ENCODE measurements at regions not wholly inside any gene's neighbourhood (a gene's known extent, or its start where the extent isn't known, plus 50 kb on each side); places are given as distances from the start of the nearest gene placed in this dataset.

DNA sequence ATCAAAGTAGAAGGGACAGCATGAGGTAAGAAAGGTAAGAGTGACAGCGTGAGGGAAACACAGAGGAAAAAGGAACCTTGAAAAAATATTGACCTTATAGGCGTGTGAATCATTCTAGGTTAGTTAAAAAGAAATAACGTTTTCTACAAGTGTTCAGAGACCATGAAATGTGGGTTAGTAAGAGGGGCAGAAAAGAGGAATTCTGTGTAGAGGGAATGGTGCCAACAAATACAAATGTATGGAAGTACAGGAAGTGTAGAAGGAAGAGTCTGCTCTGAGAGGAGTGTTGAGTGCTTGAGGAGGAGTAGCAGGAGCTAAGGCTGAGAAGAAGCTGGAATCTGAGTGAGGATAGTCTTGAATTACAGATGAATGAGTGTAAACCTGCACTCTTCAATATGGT is 418.6 kb upstream of the RIOK2 start:
- DNase-seq = no peak

DNA sequence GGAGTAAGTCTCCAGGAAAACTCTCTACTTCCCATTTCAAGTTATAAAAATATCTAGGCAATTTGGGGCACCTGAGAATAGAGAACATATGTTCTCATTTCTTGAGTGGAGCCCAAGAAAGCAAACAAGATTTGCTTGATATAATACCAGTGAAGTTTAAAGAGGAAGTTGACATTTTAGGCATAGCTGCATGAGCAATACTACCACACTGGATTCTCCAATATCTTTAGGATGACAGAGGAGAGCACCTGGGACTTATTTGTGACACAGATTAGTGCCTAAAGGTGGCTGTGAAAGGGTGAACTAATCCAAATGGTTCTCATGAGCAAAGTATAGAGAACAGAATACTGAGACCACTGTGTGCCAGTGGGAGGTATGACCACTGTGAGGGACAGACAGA is 423.5 kb upstream of the RIOK2 start:
- DNase-seq = no peak

DNA sequence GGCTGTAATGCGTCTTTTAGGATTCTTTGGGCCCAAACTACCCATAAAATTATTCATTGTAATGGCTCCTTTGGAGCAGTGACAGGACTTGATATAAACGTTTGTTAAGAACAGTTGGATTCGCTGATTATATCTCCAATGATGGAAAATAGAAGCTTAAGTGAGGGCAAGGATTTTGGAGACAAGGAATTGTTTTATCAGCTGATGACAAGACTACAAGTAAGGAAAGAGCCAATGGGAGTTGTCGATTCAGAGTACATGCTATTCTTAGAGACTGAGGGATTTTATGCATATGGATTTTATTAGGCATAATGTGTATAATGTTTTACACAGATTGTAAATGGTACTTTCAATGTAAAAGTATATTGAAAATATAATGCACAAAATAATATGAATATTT is 425.5 kb upstream of the RIOK2 start:
- no peak for DNase-seq

DNA sequence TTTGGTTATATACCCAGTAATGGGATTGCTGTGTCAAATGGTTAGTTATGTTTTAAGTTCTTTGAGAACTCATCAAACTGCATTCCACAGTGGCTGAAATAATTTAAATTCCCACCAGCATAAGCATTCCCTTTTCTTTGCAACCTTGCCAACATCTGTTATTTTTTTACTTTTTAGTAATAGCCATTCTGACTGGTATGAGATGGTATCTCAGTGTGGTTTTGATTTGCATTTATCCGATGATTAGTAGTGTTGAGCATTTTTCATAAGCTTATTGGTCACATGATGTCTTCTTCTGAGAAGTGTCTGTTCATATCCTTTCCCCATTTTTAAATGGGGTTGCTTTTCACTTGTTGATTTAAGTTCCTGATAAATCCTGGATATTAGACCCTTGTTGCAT is 435.7 kb upstream of the RIOK2 start:
- no peak for DNase-seq

DNA sequence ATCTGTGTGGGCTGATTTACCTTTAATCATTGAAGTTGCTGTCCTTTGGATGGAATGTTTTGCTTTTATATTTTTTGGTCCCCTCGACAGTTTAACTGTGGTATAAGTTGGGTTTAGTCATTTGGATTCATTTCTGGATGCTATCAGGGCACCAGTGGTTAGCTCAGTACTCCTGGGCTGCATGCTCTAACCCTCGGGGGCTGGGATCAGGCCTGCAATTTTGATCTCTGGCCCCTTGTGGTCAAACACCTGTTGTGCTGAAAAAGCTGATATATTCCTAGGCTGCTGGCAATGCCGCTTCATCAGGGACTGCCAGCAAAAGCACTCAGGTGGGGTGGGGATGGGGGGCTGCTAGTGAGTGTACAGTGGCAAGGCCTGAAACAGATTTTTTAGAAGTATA is 440.4 kb upstream of the RIOK2 start:
- no peak for DNase-seq

DNA sequence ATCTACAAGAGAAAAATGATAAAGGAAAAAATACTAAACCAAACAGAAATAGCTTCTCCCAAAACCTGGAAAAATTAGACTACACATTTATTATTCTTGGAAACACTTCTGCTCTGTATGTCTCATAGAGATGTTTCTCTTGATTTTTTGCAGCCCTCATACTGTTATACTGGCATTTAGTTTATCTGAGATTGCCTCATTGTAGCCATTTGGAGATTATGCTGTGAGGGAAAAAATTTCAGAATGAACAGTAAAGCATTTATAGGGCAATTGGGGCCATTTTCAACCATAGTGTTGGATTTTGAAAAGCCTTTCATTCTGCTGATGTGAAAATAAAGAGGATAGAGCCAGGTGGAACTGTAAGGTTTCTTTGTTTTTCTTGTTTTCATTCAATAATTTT is 441.8 kb upstream of the RIOK2 start:
- no peak for DNase-seq

DNA sequence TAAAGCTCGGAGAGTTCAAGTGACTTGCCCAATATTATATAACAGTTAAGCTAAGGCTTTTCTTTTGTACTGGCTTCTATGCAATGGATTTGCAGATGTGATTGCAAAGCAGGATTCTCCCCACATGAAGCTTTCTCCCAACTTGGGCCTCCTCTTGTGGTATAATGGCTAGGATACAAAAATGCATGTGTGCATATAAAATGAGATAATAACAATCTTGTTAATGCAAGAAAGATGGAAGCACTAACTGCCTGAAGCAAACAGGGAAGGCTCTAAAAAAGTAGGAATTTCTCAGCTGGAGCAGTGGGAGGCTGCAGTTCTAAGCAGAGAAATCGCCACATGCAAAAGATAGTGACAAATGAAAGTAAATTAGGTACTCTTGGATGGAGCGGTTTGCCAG is 444.2 kb upstream of the RIOK2 start:
- no peak for DNase-seq

DNA sequence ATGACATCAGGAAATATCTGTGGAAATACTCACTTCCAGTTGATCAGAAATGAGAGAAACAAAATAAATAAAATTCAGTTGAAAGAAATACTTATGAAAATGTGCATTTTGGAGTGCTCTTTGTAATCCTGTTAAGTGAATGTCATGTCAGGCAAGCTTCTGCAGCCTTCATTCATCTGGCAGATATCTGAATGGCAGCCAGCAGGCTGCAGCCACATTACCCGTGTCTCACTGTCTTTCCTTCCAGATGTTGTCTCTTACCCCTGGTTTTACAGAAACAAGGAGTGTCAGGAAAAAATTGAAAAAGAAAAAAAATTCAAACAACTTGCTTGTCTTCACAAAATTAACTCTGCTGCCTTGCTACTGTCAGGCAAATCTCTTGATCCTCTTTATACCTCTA is 445.0 kb upstream of the RIOK2 start:
- DNase-seq = no peak

DNA sequence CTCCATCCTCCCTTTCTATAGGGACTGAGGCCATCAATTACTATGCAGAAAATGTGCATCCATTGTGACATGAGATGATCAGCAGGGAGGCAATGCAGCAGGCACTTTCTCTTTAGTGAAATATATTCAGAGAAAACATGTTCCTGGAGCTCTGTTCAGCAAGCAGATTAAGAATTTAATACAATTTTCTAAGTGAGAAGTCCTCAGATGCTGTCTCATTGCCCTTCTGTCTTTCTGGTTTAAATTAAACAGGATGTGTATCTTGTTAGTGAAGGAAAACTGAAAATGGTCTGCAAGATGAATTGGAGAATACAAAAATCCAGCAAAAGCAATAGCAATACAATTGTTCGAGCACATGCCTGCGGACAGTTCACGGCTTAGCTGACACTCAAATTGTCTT is 445.8 kb upstream of the RIOK2 start:
- DNase-seq = no peak

DNA sequence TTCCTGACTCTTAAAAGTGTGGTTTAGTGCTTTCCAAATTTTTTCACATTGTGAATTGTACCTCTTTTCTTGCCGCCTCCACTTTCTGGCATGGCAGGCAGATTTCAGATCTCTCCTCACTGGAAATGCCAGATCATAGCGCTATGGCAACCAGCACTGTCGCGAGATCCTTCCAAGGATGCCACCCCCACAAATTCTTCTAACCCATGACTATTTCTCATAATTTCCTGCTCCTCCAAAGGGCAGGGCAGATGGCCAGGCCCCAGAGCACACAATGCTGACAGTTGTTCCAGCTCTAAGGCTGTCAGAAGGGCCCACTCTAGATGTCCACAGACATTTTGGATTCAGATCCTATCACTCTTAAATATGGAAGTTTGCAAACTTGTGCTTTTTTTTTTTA is 446.2 kb upstream of the RIOK2 start:
- DNase-seq = no peak

DNA sequence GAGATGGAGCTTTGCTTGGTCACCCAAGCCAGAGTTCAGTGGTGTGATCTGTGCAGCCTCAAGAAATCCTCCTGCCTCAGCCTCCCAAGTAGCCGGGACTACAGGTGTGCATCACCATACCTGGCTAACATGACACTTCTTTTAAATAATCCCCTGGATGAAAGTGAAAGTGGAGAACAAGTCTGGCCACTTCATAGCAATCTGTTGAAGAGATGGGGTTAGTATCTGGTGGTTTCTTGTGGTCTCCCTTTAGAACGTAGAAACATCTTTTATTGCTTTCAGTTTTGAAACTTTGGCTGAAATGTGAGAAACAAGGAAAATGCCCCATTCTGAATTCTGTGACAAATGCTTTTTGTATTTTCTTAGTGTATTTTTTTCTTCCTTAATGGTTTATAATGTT is 452.5 kb upstream of the RIOK2 start:
- no peak for DNase-seq

DNA sequence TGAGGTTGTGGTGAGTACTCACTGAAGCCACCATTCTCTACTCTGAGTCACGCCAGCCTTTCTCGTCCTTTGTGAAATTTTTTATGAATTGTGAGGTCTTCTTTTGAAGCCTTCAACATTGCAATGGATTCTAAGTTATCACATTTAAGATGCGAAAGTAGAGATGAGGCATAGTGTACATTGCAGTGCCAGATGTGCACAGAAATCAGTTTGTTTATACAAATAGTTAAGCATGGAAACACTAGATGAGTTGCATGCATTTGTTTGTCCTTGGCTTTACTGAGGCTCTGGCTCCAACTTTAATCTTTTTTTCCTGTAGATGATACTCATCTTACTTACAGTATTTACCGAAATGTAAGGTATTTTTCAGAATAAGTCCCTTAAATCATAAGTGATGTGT is 453.7 kb upstream of the RIOK2 start:
- no peak for DNase-seq

DNA sequence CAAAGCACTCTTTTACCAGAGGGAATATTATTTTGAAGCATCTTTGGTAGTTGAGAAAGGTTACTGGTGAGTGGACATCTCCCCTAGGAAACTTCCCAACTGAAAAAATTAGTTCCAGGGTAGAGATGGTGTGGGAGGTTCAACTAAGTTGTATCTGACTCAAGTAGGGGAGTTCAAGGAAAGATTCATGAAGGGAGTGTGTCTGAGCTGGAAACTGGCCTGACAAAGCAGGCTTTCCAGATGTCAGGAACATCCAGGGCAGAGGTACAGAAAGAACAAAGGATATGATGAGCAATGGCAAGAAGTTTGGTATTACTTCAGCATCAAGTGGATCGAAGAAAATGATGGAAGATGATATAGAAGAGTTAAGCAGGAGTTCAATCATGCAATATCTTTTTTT is 458.0 kb upstream of the RIOK2 start:
- no peak for DNase-seq

DNA sequence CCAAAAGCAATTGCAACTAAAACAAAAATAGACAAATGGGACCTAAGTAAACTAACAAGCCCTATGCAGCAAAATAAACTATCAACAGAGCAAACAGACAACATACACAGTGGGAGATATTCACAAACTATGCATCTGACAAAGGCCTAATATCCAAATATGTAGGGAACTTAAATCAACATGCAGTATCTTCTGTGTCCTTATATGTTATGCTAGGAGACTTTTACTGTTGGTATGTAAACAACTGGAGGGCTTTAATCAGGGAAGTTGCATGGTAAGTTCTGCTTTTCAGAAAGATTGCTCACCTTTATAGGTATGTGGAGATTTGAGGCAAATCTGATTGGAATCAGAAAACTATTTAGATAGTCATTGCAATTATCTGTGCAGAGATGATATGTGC is 461.2 kb upstream of the RIOK2 start:
- DNase-seq = no peak

DNA sequence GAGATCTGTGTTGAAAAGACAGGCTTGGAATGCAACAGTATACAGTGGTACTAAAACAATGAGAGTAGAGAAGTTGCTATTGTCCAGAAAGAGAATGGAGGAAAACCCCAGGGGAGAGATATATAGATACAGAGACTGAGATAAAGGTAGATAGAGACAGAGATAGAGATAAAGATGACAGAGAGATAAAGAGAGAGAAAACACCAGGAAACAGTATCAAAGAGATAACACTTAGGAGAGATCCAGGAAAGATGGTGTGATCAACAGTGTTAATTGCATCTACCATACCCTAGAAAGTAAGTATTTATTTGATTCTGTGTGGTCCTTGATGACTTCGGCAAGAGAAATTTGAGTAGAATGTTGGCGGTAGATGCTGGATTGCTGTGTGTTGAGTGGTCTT is 461.8 kb upstream of the RIOK2 start:
- no peak for DNase-seq

DNA sequence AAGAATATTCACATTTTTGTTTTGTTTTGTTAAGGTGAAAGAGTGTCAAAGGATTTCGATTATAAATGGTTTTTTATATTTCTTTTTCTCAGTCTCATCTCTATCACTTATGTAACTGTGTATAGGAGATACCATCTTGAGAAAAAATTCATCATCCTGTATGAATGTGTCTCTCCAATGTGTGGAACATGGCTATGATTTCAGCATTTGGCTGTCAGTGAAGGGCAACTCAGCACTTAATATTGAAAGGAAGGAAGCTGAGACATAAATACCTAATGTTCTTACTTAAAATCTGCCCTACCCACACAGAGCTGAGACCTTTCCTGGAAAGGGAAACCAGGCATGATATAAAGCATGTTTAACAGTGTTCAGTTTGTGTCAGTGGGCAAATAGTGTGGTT is 474.2 kb upstream of the RIOK2 start:
- DNase-seq = no peak

DNA sequence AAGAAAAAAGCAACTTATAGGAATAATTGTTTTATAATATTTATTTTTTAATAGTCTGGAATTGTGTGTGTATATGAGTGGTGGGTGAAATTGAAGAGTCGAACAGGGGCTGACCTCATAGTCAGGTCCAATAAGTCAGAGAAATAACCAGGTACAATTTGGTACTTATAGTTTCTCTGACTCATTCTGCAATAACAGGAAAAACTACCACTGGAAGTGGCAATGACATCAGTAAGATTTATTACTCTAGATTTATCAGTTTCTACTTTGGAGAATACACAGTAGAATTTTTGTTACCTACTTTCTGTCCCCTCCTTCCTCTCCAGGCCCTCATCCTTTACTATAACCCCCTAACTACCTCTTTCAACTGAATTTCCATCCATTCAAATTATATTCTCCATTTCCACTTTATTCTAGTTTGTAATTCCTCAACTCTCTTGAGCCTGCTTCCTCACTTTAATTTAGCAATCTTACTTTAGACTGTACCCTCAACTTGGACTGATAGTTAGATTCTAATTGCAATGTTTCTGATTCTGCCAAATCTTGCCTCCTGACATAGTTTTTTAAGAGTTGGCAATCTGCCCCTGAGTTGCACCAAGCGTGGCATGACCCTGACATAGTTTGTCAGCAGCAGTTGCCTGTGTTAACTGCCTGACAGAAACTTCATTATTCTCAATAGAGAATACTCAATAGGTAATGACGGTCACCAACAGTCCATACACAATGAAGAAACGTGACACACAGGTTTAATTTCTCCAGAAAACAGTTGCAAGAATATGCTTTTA is 475.3 kb upstream of the RIOK2 start:
- no peak for DNase-seq

DNA sequence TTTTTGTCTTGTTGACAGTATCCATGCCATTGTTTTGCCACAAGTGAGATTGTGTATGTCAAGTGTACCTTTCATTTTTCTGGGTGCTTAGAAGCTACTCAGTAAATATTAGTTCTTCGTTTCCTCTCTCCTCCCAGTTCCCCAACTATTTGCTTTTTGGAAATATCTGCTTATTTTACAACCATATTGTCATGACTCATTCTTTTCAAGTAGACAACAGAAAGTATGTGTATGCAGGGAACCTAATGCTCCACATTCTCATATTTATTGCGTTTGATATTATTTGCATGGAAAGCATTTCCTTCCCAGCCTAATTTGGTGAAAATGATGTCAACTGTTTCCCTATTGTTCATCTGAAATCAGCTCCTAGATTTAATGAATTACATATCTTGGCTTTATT is 483.7 kb upstream of the RIOK2 start:
- no peak for DNase-seq

DNA sequence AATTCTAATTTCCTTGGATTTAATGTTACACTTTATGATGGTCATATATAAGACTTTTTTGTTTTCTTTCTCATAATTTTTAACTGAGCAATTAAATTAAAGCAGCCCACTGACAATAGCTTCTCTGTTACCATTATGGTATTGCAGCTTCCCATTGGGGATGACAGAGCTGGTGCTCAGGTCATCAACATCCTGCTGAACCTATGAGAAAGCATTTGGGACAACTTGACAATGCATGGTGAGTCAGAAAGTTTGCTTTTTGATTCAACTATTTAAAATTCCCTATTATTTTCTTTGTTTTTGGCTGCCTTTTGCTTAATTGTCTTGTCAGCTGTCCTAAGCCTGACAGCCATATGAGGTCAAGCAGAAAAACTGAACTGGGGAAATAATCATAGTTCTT is 487.4 kb upstream of the RIOK2 start:
- DNase-seq = no peak

DNA sequence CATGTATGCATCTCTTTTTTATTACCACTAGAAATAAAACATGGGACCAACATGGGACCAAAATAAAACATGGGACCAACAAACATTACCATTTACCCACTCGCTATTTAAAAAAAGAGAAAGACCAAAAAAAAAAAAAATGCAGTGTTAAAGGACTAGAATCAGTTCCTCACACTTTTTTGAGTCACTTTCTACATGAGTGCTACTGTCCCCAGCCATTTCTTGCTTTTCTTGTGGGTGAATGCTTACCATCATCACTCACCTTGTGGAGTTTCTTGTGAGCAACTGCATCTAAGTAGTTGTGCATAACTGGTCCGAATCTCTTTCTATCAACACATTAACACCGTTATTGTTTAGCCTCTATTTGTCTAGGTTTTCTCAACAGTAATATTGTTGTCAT is 493.6 kb upstream of the RIOK2 start:
- DNase-seq = no peak

DNA sequence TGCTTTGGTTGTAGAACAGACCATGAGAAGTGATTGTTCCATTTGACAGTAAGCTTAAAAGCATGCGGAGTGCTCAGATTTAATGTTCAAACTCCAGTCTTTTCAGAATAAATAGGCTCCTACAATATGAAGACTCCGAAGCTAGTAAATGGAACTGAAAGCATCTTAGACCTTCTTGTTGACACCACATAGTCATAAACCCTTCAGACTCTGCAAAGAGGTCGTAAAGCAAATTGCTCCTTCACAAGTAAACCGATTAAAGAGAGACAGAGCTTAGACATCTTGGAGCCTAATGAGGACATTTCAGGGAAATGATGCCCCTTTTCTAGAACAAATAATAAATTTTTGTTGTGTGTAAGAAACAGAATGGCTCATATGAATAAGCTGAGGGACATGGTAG is 511.0 kb upstream of the RIOK2 start:
- no peak for DNase-seq

DNA sequence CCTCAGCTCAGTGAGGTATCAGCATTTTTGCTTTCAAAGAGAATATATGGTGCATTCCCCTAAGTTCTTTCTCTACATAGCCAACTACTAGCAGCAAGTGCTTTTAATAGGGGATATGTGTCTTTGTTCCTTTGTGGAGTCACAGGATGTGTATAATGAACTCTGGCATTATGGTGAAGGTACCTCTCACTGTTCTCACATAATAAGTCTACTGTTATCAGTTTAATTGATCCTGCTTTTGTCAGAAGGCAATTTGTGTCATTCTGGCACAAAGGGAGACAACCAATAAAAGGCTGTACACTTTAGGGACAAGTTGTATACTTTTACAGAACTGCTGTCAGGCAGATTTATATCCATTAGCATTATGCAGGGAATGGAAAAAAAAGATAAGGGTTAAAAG is 531.4 kb upstream of the RIOK2 start:
- DNase-seq = no peak

DNA sequence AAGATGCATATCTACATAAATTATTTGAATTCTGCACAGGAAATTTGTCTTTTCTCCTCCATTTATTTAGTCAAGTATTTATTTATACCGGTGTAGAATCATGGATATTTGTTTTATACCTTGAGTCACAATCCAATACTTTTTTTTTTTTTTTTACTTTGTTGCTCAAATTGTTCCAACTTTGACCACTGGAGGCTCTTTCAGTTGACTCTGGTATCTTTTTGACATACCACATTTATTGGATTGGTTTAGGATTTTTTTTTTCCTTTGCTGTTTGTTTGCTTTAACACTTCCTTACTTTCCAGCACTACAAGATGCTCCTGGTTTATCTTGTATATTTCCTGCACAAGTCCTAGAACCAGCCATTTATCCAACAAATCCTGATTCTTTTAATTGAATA is 543.1 kb upstream of the RIOK2 start:
- no peak for DNase-seq

DNA sequence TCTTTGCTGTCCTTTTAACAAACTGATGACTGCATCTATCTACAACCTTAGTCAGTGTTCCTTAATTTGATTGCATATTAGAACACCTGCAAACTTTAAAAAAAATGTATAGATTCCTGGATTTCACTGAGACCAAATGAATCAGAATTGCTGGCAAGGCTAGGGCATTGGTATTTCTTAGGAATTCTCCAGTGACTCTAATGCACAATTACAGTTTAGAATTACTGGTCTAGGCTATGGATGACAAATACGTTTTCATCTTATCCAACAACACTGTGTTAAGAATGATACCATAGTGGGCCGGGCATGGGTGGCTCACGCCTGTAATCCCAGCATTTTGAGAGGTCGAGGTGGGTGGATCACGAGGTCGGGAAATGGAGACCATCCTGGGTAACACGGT is 545.9 kb upstream of the RIOK2 start:
- no peak for DNase-seq

DNA sequence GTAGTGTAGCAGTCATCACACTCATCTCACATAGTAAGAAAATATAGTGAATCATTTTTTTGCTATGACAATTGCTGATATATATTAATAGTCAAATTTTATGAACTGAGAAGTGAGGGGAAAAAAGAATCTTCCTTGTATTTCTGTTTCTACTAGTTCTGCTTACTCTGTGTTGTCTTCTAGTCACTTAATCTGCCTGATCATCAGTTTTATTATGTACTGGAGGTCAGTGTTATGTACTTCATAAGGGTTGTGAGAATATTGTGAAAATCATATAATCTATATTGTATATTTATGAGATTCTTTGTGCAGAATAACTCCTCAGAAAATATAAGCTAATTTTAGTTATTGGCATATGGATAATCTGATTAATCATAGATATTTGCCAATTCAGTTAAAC is 546.9 kb upstream of the RIOK2 start:
- DNase-seq = no peak

Data from right kidney (tissue), 1 donor.